Breast epithelium (tissue), 3 donors: ENCODE measurements at regions not wholly inside any gene's neighbourhood (a gene's known extent, or its start where the extent isn't known, plus 50 kb on each side); places are given as distances from the start of the nearest gene placed in this dataset.

Experiments
- CTCF ChIP-seq, 3 donors: fragments of 450-650 bp; IDR thresholded peaks; one replicate each; pipeline ENCODE4 v1.5.1; 2016 to 2017; ENCODE audit warnings: antibody characterized with exemption in 3 of 3, mild to moderate bottlenecking in 3 of 3, moderate library complexity in 3 of 3
- POLR2A ChIP-seq: fragments of 450-650 bp; IDR thresholded peaks from one replicate; pipeline ENCODE4 v1.6.1; 2016; ENCODE audit warnings: antibody characterized with exemption, mild to moderate bottlenecking, moderate library complexity

- TF ChIP-seq CTCF (IDR thresholded peaks at IDR 0.05), result no peak
- TF ChIP-seq POLR2A, result no peak
Observed at GRCh38 chr13:80817979-80818378, 477.1 kb upstream of the SPRY2 start.
